ENCODE measurements at regions not wholly inside any gene's neighbourhood (a gene's known extent, or its start where the extent isn't known, plus 50 kb on each side); places are given as distances from the start of the nearest gene placed in this dataset.

- no peak overlapping the region for H3K4me3 ChIP-seq (ENCODE audit: low read depth in 1 of 2, low read length in 2 of 2)
- no peaks in the 10 kb centered on the region for H3K27me3 ChIP-seq (ENCODE audit: control insufficient read depth in 1 of 2, insufficient read depth in 2 of 2, low read length in 2 of 2)
- H3K9me3 ChIP-seq (ENCODE audit: control insufficient read depth in 2 of 2, insufficient read depth in 1 of 2, low read depth in 1 of 2, low read length in 1 of 2), result no peaks in the 10 kb centered on the region
- no peaks in the 10 kb centered on the region for H3K4me1 ChIP-seq (ENCODE audit: control insufficient read depth in 2 of 2, insufficient read depth in 2 of 2, low read length in 1 of 2)
- WGBS, 2 donors, result 84 to 86% methylated on average over 2 of the region's 2 CpGs
- H3K27ac ChIP-seq (ENCODE audit: low read depth in 2 of 2, low read length in 1 of 2), result no peak overlapping the region
- no peaks in the 10 kb centered on the region for H3K36me3 ChIP-seq (ENCODE audit: control insufficient read depth in 2 of 2, insufficient read depth in 2 of 2, low read length in 1 of 2)
Observed at GRCh38 chr10:107371801-107372200, 207.3 kb upstream of the SORCS1 start.

DNA sequence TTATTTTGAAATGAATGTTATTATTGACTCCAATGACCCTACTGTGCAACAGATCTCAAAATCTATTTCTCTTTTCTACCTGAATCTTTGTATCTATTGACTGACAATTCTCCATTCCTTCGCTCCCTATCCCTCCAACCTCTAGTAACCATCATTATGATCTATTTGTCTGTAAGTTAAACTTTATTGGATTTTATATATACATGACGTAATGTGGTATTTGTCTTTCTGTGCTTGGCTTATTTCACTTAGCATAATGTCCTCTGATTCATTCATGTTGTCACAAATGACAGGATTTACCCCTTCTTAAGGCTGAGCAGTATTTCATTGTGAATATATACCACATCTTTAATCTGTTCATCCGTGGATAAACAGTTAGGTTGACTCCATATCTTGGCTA lies 200.4 kb upstream of the SORCS1 start:
- 65 to 68% methylated on average over 3 of the region's 3 CpGs for WGBS, 2 donors
- no peak overlapping the region for H3K4me3 ChIP-seq (ENCODE audit: low read depth in 1 of 2, low read length in 2 of 2)
- H3K27me3 ChIP-seq (ENCODE audit: control insufficient read depth in 1 of 2, insufficient read depth in 2 of 2, low read length in 2 of 2), result no peaks in the 10 kb centered on the region
- H3K4me1 ChIP-seq (ENCODE audit: control insufficient read depth in 2 of 2, insufficient read depth in 2 of 2, low read length in 1 of 2), result no peaks in the 10 kb centered on the region
- no peak overlapping the region for H3K27ac ChIP-seq (ENCODE audit: low read depth in 2 of 2, low read length in 1 of 2)
- H3K9me3 ChIP-seq (ENCODE audit: control insufficient read depth in 2 of 2, insufficient read depth in 1 of 2, low read depth in 1 of 2, low read length in 1 of 2), result no peaks in the 10 kb centered on the region
- no peaks in the 10 kb centered on the region for H3K36me3 ChIP-seq (ENCODE audit: control insufficient read depth in 2 of 2, insufficient read depth in 2 of 2, low read length in 1 of 2)

DNA sequence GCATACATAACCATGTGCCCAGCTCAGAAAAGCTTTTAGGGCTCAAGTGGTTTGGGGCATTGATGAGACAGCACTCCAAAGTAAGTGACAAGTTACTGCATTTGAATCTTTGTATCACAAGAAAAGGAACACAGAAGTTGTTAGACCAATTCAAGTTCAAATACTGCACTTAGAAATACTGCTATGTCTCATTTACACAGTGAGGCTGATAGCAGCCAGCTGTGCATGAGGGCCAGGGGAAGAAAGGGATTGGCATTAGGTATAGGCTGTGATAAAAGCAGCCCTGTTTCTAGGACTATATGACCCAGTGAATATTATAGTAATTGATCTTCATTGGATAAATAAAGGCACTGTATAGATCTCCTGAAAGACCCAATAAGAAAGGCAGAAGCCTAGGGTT lies 197.8 kb upstream of the SORCS1 start:
- no peaks in the 10 kb centered on the region for H3K4me1 ChIP-seq (ENCODE audit: control insufficient read depth in 2 of 2, insufficient read depth in 2 of 2, low read length in 1 of 2)
- no peaks in the 10 kb centered on the region for H3K36me3 ChIP-seq (ENCODE audit: control insufficient read depth in 2 of 2, insufficient read depth in 2 of 2, low read length in 1 of 2)
- H3K9me3 ChIP-seq (ENCODE audit: control insufficient read depth in 2 of 2, insufficient read depth in 1 of 2, low read depth in 1 of 2, low read length in 1 of 2), result no peaks in the 10 kb centered on the region
- H3K27me3 ChIP-seq (ENCODE audit: control insufficient read depth in 1 of 2, insufficient read depth in 2 of 2, low read length in 2 of 2), result no peaks in the 10 kb centered on the region
- no peak overlapping the region for H3K4me3 ChIP-seq (ENCODE audit: low read depth in 1 of 2, low read length in 2 of 2)
- H3K27ac ChIP-seq (ENCODE audit: low read depth in 2 of 2, low read length in 1 of 2), result no peak overlapping the region

DNA sequence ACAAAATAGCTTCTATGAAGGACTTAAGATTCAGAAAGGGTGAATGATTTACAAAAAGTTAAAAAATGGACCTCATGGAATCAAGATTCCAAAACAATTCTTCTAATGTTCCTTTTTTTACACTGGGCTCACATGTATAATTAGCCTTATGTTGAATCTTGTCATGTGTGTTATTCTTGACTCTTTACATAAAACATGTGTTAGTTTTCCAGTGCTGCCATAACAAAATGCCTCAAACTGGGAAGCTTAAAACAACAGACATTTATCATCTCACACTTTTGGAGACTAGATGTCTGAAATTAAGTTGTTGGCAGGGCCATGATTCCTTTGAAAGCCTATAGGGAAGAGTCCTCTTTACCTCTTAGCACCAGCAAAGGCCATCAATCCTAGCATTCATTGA lies 192.5 kb upstream of the SORCS1 start:
- H3K4me3 ChIP-seq (ENCODE audit: low read depth in 1 of 2, low read length in 2 of 2), result no peak overlapping the region
- no peaks in the 10 kb centered on the region for H3K9me3 ChIP-seq (ENCODE audit: control insufficient read depth in 2 of 2, insufficient read depth in 1 of 2, low read depth in 1 of 2, low read length in 1 of 2)
- H3K27me3 ChIP-seq (ENCODE audit: control insufficient read depth in 1 of 2, insufficient read depth in 2 of 2, low read length in 2 of 2), result no peaks in the 10 kb centered on the region
- H3K27ac ChIP-seq (ENCODE audit: low read depth in 2 of 2, low read length in 1 of 2), result no peak overlapping the region
- H3K36me3 ChIP-seq (ENCODE audit: control insufficient read depth in 2 of 2, insufficient read depth in 2 of 2, low read length in 1 of 2), result no peaks in the 10 kb centered on the region
- H3K4me1 ChIP-seq (ENCODE audit: control insufficient read depth in 2 of 2, insufficient read depth in 2 of 2, low read length in 1 of 2), result no peaks in the 10 kb centered on the region

- H3K4me3 ChIP-seq (ENCODE audit: low read depth in 1 of 2, low read length in 2 of 2), result no peak overlapping the region
- H3K27ac ChIP-seq (ENCODE audit: low read depth in 2 of 2, low read length in 1 of 2), result no peak overlapping the region
- no peaks in the 10 kb centered on the region for H3K9me3 ChIP-seq (ENCODE audit: control insufficient read depth in 2 of 2, insufficient read depth in 1 of 2, low read depth in 1 of 2, low read length in 1 of 2)
- H3K4me1 ChIP-seq (ENCODE audit: control insufficient read depth in 2 of 2, insufficient read depth in 2 of 2, low read length in 1 of 2), result no peaks in the 10 kb centered on the region
- 45 to 53% methylated on average over 2 of the region's 2 CpGs for WGBS, 2 donors
- no peaks in the 10 kb centered on the region for H3K36me3 ChIP-seq (ENCODE audit: control insufficient read depth in 2 of 2, insufficient read depth in 2 of 2, low read length in 1 of 2)
- H3K27me3 ChIP-seq (ENCODE audit: control insufficient read depth in 1 of 2, insufficient read depth in 2 of 2, low read length in 2 of 2), result no peaks in the 10 kb centered on the region
Observed at GRCh38 chr10:107356396-107356795, 191.9 kb upstream of the SORCS1 start.

GRCh38 chr10:107342711-107343110 lies 178.2 kb upstream of the SORCS1 start:
- 82 to 84% methylated on average over 2 of the region's 2 CpGs for WGBS, 2 donors
- Histone ChIP-seq H3K4me1 (ENCODE audit: control insufficient read depth in 2 of 2, insufficient read depth in 2 of 2, low read length in 1 of 2) (no peaks in the 10 kb centered on the region), H3K27ac (ENCODE audit: low read depth in 2 of 2, low read length in 1 of 2) (no peak overlapping the region), H3K36me3 (ENCODE audit: control insufficient read depth in 2 of 2, insufficient read depth in 2 of 2, low read length in 1 of 2) (no peaks in the 10 kb centered on the region), H3K4me3 (ENCODE audit: low read depth in 1 of 2, low read length in 2 of 2) (no peak overlapping the region), H3K27me3 (ENCODE audit: control insufficient read depth in 1 of 2, insufficient read depth in 2 of 2, low read length in 2 of 2) (no peaks in the 10 kb centered on the region), H3K9me3 (ENCODE audit: control insufficient read depth in 2 of 2, insufficient read depth in 1 of 2, low read depth in 1 of 2, low read length in 1 of 2) (no peaks in the 10 kb centered on the region)

- H3K9me3 ChIP-seq (ENCODE audit: control insufficient read depth in 2 of 2, insufficient read depth in 1 of 2, low read depth in 1 of 2, low read length in 1 of 2), result peaks cover 0 to 5% of the 10 kb centered on the region in 2 donors
- 84 to 93% methylated on average over 4 of the region's 4 CpGs for WGBS, 2 donors
- no peaks in the 10 kb centered on the region for H3K36me3 ChIP-seq (ENCODE audit: control insufficient read depth in 2 of 2, insufficient read depth in 2 of 2, low read length in 1 of 2)
- H3K4me1 ChIP-seq (ENCODE audit: control insufficient read depth in 2 of 2, insufficient read depth in 2 of 2, low read length in 1 of 2), result no peaks in the 10 kb centered on the region
- no peak overlapping the region for H3K4me3 ChIP-seq (ENCODE audit: low read depth in 1 of 2, low read length in 2 of 2)
- no peak overlapping the region for H3K27ac ChIP-seq (ENCODE audit: low read depth in 2 of 2, low read length in 1 of 2)
- H3K27me3 ChIP-seq (ENCODE audit: control insufficient read depth in 1 of 2, insufficient read depth in 2 of 2, low read length in 2 of 2), result no peaks in the 10 kb centered on the region
Observed at GRCh38 chr10:107341281-107341680, 176.8 kb upstream of the SORCS1 start.

GRCh38 chr10:107340326-107340725 lies 175.8 kb upstream of the SORCS1 start:
- peaks cover 0 to 5% of the 10 kb centered on the region in 2 donors for H3K9me3 ChIP-seq (ENCODE audit: control insufficient read depth in 2 of 2, insufficient read depth in 1 of 2, low read depth in 1 of 2, low read length in 1 of 2)
- H3K27ac ChIP-seq (ENCODE audit: low read depth in 2 of 2, low read length in 1 of 2), result no peak overlapping the region
- no peaks in the 10 kb centered on the region for H3K36me3 ChIP-seq (ENCODE audit: control insufficient read depth in 2 of 2, insufficient read depth in 2 of 2, low read length in 1 of 2)
- H3K4me1 ChIP-seq (ENCODE audit: control insufficient read depth in 2 of 2, insufficient read depth in 2 of 2, low read length in 1 of 2), result no peaks in the 10 kb centered on the region
- WGBS, 2 donors, result 53 to 55% methylated on average over 2 of the region's 2 CpGs
- H3K27me3 ChIP-seq (ENCODE audit: control insufficient read depth in 1 of 2, insufficient read depth in 2 of 2, low read length in 2 of 2), result no peaks in the 10 kb centered on the region
- no peak overlapping the region for H3K4me3 ChIP-seq (ENCODE audit: low read depth in 1 of 2, low read length in 2 of 2)

GRCh38 chr10:107336061-107336460 lies 171.6 kb upstream of the SORCS1 start:
- Histone ChIP-seq H3K4me3 (ENCODE audit: low read depth in 1 of 2, low read length in 2 of 2) (no peak overlapping the region), H3K27me3 (ENCODE audit: control insufficient read depth in 1 of 2, insufficient read depth in 2 of 2, low read length in 2 of 2) (no peaks in the 10 kb centered on the region), H3K27ac (ENCODE audit: low read depth in 2 of 2, low read length in 1 of 2) (no peak overlapping the region), H3K36me3 (ENCODE audit: control insufficient read depth in 2 of 2, insufficient read depth in 2 of 2, low read length in 1 of 2) (no peaks in the 10 kb centered on the region), H3K9me3 (ENCODE audit: control insufficient read depth in 2 of 2, insufficient read depth in 1 of 2, low read depth in 1 of 2, low read length in 1 of 2) (peaks cover 0 to 5% of the 10 kb centered on the region in 2 donors), H3K4me1 (ENCODE audit: control insufficient read depth in 2 of 2, insufficient read depth in 2 of 2, low read length in 1 of 2) (no peaks in the 10 kb centered on the region)
- 76% methylated on average over 5 of the region's 5 CpGs for WGBS, 2 donors

DNA sequence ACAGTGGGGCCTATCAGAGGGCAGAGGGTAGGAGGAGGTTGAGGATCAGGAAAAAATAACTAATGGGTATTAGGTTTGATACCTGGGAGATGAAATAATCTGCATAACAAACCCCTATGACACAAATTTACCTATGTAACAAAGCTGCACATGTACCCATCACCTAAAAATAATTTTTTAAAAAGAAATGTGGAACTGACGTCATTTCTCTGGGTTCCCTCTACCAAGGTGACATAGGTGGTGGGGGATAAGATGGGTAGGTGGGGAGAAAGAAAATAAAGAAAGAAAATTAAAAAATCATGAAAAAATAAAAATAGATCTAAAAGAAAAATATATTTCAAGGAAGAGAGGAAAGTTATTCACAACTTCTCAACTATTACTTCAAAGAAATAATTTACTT lies 153.1 kb upstream of the SORCS1 start:
- Histone ChIP-seq H3K4me3 (ENCODE audit: low read depth in 1 of 2, low read length in 2 of 2) (no peak overlapping the region), H3K4me1 (ENCODE audit: control insufficient read depth in 2 of 2, insufficient read depth in 2 of 2, low read length in 1 of 2) (no peaks in the 10 kb centered on the region), H3K27ac (ENCODE audit: low read depth in 2 of 2, low read length in 1 of 2) (no peak overlapping the region), H3K9me3 (ENCODE audit: control insufficient read depth in 2 of 2, insufficient read depth in 1 of 2, low read depth in 1 of 2, low read length in 1 of 2) (no peaks in the 10 kb centered on the region), H3K36me3 (ENCODE audit: control insufficient read depth in 2 of 2, insufficient read depth in 2 of 2, low read length in 1 of 2) (no peaks in the 10 kb centered on the region), H3K27me3 (ENCODE audit: control insufficient read depth in 1 of 2, insufficient read depth in 2 of 2, low read length in 2 of 2) (no peaks in the 10 kb centered on the region)
- 47 to 58% methylated on average over 1 of the region's 1 CpG for WGBS, 2 donors
